HG03159 (cell line): ENCODE measurements at regions not wholly inside any gene's neighbourhood (a gene's known extent, or its start where the extent isn't known, plus 50 kb on each side); places are given as distances from the start of the nearest gene placed in this dataset.

ENCODE experiments used
- ATAC-seq: cut with Tn5 transposase; IDR thresholded peaks from one replicate; pipeline ENCODE4 v1.9.1; 2021; ENCODE audit warnings: mild to moderate bottlenecking, moderate library complexity; ENCODE audit not compliant: unreplicated experiment

GRCh38 chr2:177314722-177315264 is 50.3 kb upstream of the NFE2L2 start:
- no peak for ATAC-seq

GRCh38 chr2:177315364-177315763 is 50.8 kb upstream of the NFE2L2 start:
- ATAC-seq: no peak

- ATAC-seq: no peak
Measured at GRCh38 chr2:177316756-177317155, 52.2 kb upstream of the NFE2L2 start.

- no peak for ATAC-seq
Measured at GRCh38 chr2:177317443-177317842, 52.9 kb upstream of the NFE2L2 start.

- ATAC-seq: no peak
Measured at GRCh38 chr2:177317857-177318256, 53.3 kb upstream of the NFE2L2 start.

- ATAC-seq: no peak
Measured at GRCh38 chr2:177318613-177319012, 54.1 kb upstream of the NFE2L2 start.

GRCh38 chr2:177320596-177320995 is 56.1 kb upstream of the NFE2L2 start:
- ATAC-seq: no peak

GRCh38 chr2:177322801-177323261 is 58.3 kb upstream of the NFE2L2 start:
- no peak for ATAC-seq

GRCh38 chr2:177324797-177325196 is 60.3 kb upstream of the NFE2L2 start:
- ATAC-seq: no peak

- ATAC-seq: peak; percentile 56
Measured at GRCh38 chr2:177325554-177325953, 61.0 kb upstream of the NFE2L2 start.

- ATAC-seq: peak; percentile 15
Measured at GRCh38 chr2:177326005-177326404, 61.5 kb upstream of the NFE2L2 start.

- no peak for ATAC-seq
Measured at GRCh38 chr2:177326591-177326990, 62.1 kb upstream of the NFE2L2 start.

- ATAC-seq: no peak
Measured at GRCh38 chr2:177327009-177327408, 62.5 kb upstream of the NFE2L2 start.

GRCh38 chr2:177328056-177328455 is 63.5 kb upstream of the NFE2L2 start:
- ATAC-seq: no peak

- no peak for ATAC-seq
Measured at GRCh38 chr2:177329064-177329463, 63.5 kb upstream of the AGPS start.

GRCh38 chr2:177331466-177331997 is 61.0 kb upstream of the AGPS start:
- ATAC-seq: no peak

GRCh38 chr2:177332026-177332991 is 60.3 kb upstream of the AGPS start:
- ATAC-seq: peak; percentile 87

- ATAC-seq: no peak
Measured at GRCh38 chr2:177332992-177333388, 59.6 kb upstream of the AGPS start.

- ATAC-seq: no peak
Measured at GRCh38 chr2:177334940-177335543, 57.5 kb upstream of the AGPS start.

GRCh38 chr2:177335917-177336450 is 56.6 kb upstream of the AGPS start:
- ATAC-seq: no peak

GRCh38 chr2:177338177-177338721 is 54.3 kb upstream of the AGPS start:
- ATAC-seq: no peak
